22Rv1 (cell line): ENCODE measurements at regions not wholly inside any gene's neighbourhood (a gene's known extent, or its start where the extent isn't known, plus 50 kb on each side); places are given as distances from the start of the nearest gene placed in this dataset.

Experiments used
- CTCF ChIP-seq: fragments of 450-650 bp; IDR thresholded peaks from 2 replicates; pipeline ENCODE4 v1.5.1; 2017; ENCODE audit warnings: mild to moderate bottlenecking
- ZFX ChIP-seq: fragments of 450-650 bp; IDR thresholded peaks from 2 replicates; pipeline ENCODE4 v1.6.1; 2017; ENCODE audit warnings: antibody characterized with exemption, borderline replicate concordance

- TF ChIP-seq CTCF (no peak), ZFX (no peak)
These were observed 496.3 kb downstream of the CDH26 start for GRCh38 chr20:60454491-60454890.
